Gastroesophageal sphincter (tissue), 4 donors: ENCODE measurements at regions not wholly inside any gene's neighbourhood (a gene's known extent, or its start where the extent isn't known, plus 50 kb on each side); places are given as distances from the start of the nearest gene placed in this dataset.

Experiments used
- ATAC-seq: fragments of 150-250 bp; one replicate; pipeline ENCODE4 v1.9.1; 2016; ENCODE audit warnings: mild to moderate bottlenecking, moderate library complexity
- H3K27ac ChIP-seq, 4 donors: fragments of 200-600 bp; sonication (generic) in 3 of 4; 1 replicate in 3 of 4; 2 replicates in 1 of 4; pipeline ENCODE4 v1.5.1; 2016 to 2019
- H3K27me3 ChIP-seq: fragments of 200-600 bp; sonication (generic); one replicate; pipeline ENCODE4 v1.5.1; 2019
- H3K36me3 ChIP-seq, 2 donors: fragments of 200-600 bp; sonication (generic); one replicate each; pipeline ENCODE4 v1.5.1; 2019; ENCODE audit warnings: control low read depth in 1 of 2
- H3K4me1 ChIP-seq, 3 donors: fragments of 200-600 bp; sonication (generic); 1 replicate in 2 of 3; 2 replicates in 1 of 3; pipeline ENCODE4 v1.5.1; 2016 to 2019; ENCODE audit warnings: control low read depth in 2 of 3
- H3K4me3 ChIP-seq, 2 donors: fragments of 200-600 bp; sonication (generic); one replicate each; pipeline ENCODE4 v1.5.1; 2019; ENCODE audit warnings: mild to moderate bottlenecking in 1 of 2, moderate library complexity in 1 of 2
- H3K9me3 ChIP-seq, 3 donors: fragments of 200-600 bp; sonication (generic); one replicate each; pipeline ENCODE4 v1.5.1; 2017 to 2019; ENCODE audit warnings: control low read depth in 2 of 3
- EP300 ChIP-seq: sonication (generic); formaldehyde crosslinking; IDR thresholded peaks from one replicate; pipeline ENCODE4 v1.6.1; 2017; ENCODE audit warnings: antibody characterized with exemption, mild to moderate bottlenecking
- POLR2A ChIP-seq, 2 donors: fragments of 450-650 bp; IDR thresholded peaks; one replicate each; pipeline ENCODE4 v1.6.1; 2017; ENCODE audit warnings: antibody characterized with exemption in 2 of 2, mild to moderate bottlenecking in 2 of 2, moderate library complexity in 1 of 2
- POLR2AphosphoS5 ChIP-seq: sonication (generic); formaldehyde crosslinking; IDR thresholded peaks from one replicate; pipeline ENCODE4 v1.6.1; 2017; ENCODE audit warnings: antibody characterized with exemption
- WGBS, 2 donors: methylation state at CpG; one replicate each; pipeline ENCODE4 v1.1.5; 2018; ENCODE audit warnings: low coverage in 1 of 2; 5-methylcytosine and 5-hydroxymethylcytosine counted together
- TF ChIP-seq, protein P1 (sequence below), 4 experiments: fragments of 200-600 bp in 2 of 4; fragments of 450-650 bp in 2 of 4; sonication (generic) in 1 of 4; IDR thresholded peaks; one replicate each; pipeline ENCODE4 v1.5.1; 2017 to 2019; ENCODE audit warnings: antibody characterized with exemption in 4 of 4, mild to moderate bottlenecking in 2 of 4, moderate library complexity in 2 of 4

GRCh38 chr6:156163311-156163710 is 613.9 kb upstream of the ARID1B start:
- 73% methylated on average over 2 of the region's 2 CpGs; no CpG with 5 or more reads in 1 of the 2 donors for WGBS, 2 donors
- no peak for ATAC-seq
- Histone ChIP-seq H3K4me3 (no peak overlapping the region), H3K4me1 (peaks cover 0 to 42% (median 3%) of the 10 kb centered on the region in 3 donors), H3K27me3 (no peaks in the 10 kb centered on the region), H3K27ac (no peak overlapping the region), H3K36me3 (no peaks in the 10 kb centered on the region), H3K9me3 (no peaks in the 10 kb centered on the region)
- TF ChIP-seq POLR2AphosphoS5 = no peak
- no peak for TF ChIP-seq EP300
- TF ChIP-seq POLR2A (IDR thresholded peaks at IDR 0.05) = no peak
- TF ChIP-seq, protein P1, sequence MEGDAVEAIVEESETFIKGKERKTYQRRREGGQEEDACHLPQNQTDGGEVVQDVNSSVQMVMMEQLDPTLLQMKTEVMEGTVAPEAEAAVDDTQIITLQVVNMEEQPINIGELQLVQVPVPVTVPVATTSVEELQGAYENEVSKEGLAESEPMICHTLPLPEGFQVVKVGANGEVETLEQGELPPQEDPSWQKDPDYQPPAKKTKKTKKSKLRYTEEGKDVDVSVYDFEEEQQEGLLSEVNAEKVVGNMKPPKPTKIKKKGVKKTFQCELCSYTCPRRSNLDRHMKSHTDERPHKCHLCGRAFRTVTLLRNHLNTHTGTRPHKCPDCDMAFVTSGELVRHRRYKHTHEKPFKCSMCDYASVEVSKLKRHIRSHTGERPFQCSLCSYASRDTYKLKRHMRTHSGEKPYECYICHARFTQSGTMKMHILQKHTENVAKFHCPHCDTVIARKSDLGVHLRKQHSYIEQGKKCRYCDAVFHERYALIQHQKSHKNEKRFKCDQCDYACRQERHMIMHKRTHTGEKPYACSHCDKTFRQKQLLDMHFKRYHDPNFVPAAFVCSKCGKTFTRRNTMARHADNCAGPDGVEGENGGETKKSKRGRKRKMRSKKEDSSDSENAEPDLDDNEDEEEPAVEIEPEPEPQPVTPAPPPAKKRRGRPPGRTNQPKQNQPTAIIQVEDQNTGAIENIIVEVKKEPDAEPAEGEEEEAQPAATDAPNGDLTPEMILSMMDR (IDR thresholded peaks at IDR 0.05) = no peak

- Histone ChIP-seq H3K9me3 (no peaks in the 10 kb centered on the region), H3K27ac (no peak overlapping the region), H3K27me3 (no peaks in the 10 kb centered on the region), H3K4me1 (peaks cover 0 to 25% (median 0%) of the 10 kb centered on the region in 3 donors), H3K4me3 (no peak overlapping the region), H3K36me3 (no peaks in the 10 kb centered on the region)
- no peak for TF ChIP-seq POLR2AphosphoS5
- no peak for TF ChIP-seq EP300
- no peak for TF ChIP-seq POLR2A (IDR thresholded peaks at IDR 0.05)
- TF ChIP-seq, protein P1 (IDR thresholded peaks at IDR 0.05) = no peak
- 59 to 90% methylated on average over 3 of the region's 3 CpGs for WGBS, 2 donors
- no peak for ATAC-seq
Measured at GRCh38 chr6:156161471-156161870, 615.7 kb upstream of the ARID1B start.

DNA sequence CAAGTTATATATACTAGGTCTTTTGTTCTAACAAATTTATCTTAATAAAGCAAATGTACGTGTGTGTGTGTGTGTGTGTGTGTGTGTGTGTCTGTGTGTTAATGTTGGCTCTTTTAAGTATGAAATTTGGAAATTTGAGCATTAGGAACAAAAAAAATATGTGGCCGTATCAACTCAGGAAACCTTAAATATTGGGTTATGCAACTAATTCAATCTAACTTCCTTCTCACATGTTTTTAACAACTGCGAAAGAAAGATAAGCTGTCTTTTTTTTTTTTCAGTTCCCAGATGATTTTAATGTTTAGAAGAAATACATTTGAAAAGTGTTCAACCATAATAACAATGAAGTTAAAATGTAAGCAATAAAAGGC is 616.4 kb upstream of the ARID1B start:
- ATAC-seq = no peak
- Histone ChIP-seq H3K9me3 (no peaks in the 10 kb centered on the region), H3K27ac (no peak overlapping the region), H3K4me3 (no peak overlapping the region), H3K4me1 (peaks cover 0 to 18% (median 0%) of the 10 kb centered on the region in 3 donors), H3K36me3 (no peaks in the 10 kb centered on the region), H3K27me3 (no peaks in the 10 kb centered on the region)
- WGBS, 2 donors = 51 to 58% methylated on average over 3 of the region's 3 CpGs
- TF ChIP-seq, protein P1 (IDR thresholded peaks at IDR 0.05) = no peak
- TF ChIP-seq POLR2A (IDR thresholded peaks at IDR 0.05) (no peak), POLR2AphosphoS5 (no peak), EP300 (no peak)

GRCh38 chr6:156160007-156160794 is 617.0 kb upstream of the ARID1B start:
- WGBS, 2 donors = 67 to 87% methylated on average over 3 of the region's 3 CpGs
- H3K27me3 ChIP-seq = no peaks in the 10 kb centered on the region

More at GRCh38 chr6:156160007-156160794, 617.0 kb upstream of the ARID1B start:
- H3K36me3 ChIP-seq = no peaks in the 10 kb centered on the region
- H3K27ac ChIP-seq = no peak overlapping the region
- ATAC-seq = no peak
- peaks cover 0 to 12% (median 0%) of the 10 kb centered on the region in 3 donors for H3K4me1 ChIP-seq
- no peak overlapping the region for H3K4me3 ChIP-seq
- H3K9me3 ChIP-seq = no peaks in the 10 kb centered on the region
- TF ChIP-seq, protein P1 (IDR thresholded peaks at IDR 0.05) = no peak
- TF ChIP-seq POLR2A (IDR thresholded peaks at IDR 0.05) (no peak), POLR2AphosphoS5 (no peak), EP300 (no peak)
